ENCODE measurements at regions not wholly inside any gene's neighbourhood (a gene's known extent, or its start where the extent isn't known, plus 50 kb on each side); places are given as distances from the start of the nearest gene placed in this dataset.

DNA sequence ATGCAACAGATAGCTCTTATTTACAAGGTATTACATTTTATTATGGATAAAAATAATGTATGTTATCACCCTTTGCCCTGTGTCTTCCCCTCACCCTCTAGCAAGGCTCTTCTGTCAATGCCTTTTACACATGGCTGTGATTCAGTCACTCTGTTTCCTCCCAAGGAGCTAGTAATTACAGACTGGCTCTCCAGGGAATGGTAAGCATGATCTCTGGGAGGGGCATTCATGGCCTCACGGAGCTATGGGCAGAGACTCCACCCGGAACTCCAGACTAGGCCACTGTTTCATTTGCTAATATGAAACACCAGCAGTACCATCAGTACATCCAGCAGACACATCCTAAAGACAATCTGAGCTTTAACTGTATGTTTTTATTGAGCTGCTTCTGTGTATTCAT, 410.9 kb upstream of the CYRIA start:
- Mint-ChIP-seq H3K27me3 (ENCODE audit: low read depth in 2 of 2) (no peaks in the 10 kb centered on the region), H3K4me1 (no peaks in the 10 kb centered on the region), H3K4me3 (no peak overlapping the region), H3K9me3 (peaks cover 12 to 24% of the 10 kb centered on the region in 2 donors), H3K27ac (no peak overlapping the region), H3K36me3 (no peaks in the 10 kb centered on the region)
- Histone ChIP-seq H3K4me3 (ENCODE audit: low read length) (no peak overlapping the region), H3K9me3 (ENCODE audit: control insufficient read depth, insufficient read depth, low read length) (peaks cover 9% of the 10 kb centered on the region), H3K27me3 (ENCODE audit: control insufficient read depth, insufficient read depth, low read length) (no peaks in the 10 kb centered on the region), H3K27ac (ENCODE audit: low read length) (no peak overlapping the region), H3K4me1 (ENCODE audit: control insufficient read depth, insufficient read depth, low read length) (no peaks in the 10 kb centered on the region), H3K36me3 (ENCODE audit: control insufficient read depth, insufficient read depth, low read length) (no peaks in the 10 kb centered on the region)
- no peak for ATAC-seq
- intact Hi-C loops (cut with micrococcal nuclease): no loop called here
- WGBS (ENCODE audit: insufficient coverage): 87% methylated on average over 2 of the region's 2 CpGs
- DNase-seq: no peak
- TF ChIP-seq, protein P1, sequence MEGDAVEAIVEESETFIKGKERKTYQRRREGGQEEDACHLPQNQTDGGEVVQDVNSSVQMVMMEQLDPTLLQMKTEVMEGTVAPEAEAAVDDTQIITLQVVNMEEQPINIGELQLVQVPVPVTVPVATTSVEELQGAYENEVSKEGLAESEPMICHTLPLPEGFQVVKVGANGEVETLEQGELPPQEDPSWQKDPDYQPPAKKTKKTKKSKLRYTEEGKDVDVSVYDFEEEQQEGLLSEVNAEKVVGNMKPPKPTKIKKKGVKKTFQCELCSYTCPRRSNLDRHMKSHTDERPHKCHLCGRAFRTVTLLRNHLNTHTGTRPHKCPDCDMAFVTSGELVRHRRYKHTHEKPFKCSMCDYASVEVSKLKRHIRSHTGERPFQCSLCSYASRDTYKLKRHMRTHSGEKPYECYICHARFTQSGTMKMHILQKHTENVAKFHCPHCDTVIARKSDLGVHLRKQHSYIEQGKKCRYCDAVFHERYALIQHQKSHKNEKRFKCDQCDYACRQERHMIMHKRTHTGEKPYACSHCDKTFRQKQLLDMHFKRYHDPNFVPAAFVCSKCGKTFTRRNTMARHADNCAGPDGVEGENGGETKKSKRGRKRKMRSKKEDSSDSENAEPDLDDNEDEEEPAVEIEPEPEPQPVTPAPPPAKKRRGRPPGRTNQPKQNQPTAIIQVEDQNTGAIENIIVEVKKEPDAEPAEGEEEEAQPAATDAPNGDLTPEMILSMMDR (IDR thresholded peaks at IDR 0.05): no peak

DNA sequence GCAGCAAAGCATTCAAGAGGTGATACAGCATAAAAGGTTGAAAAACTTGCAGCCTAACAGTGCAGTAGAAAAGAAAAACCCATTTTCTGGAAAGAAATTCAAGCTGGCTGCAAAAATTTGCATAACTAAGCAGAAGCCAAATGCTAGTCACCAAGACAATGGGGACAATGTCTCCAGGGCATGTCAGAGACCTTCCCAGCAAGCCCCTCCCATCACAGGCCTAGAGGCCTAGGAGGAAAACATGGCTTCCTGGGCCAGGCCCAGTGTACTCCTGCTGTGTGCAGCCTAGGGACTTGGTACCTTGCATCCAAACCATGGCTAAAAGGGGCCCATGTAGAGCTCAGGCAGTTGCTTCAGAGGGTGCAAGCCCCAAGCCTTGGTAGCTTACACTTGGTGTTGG, 405.1 kb upstream of the CYRIA start:
- H3K9me3 Mint-ChIP-seq: peaks cover 10 to 12% of the 10 kb centered on the region in 2 donors
- no peaks in the 10 kb centered on the region for H3K27me3 Mint-ChIP-seq (ENCODE audit: low read depth in 2 of 2)
- TF ChIP-seq, protein P1 (IDR thresholded peaks at IDR 0.05): no peak
- H3K27ac Mint-ChIP-seq: no peak overlapping the region
- H3K36me3 ChIP-seq (ENCODE audit: control insufficient read depth, insufficient read depth, low read length): no peaks in the 10 kb centered on the region
- intact Hi-C loops (cut with micrococcal nuclease): no loop called here
- ATAC-seq (no peak), DNase-seq (no peak)
- no peaks in the 10 kb centered on the region for H3K36me3 Mint-ChIP-seq
- H3K9me3 ChIP-seq (ENCODE audit: control insufficient read depth, insufficient read depth, low read length): peaks cover 5% of the 10 kb centered on the region
- no peaks in the 10 kb centered on the region for H3K4me1 ChIP-seq (ENCODE audit: control insufficient read depth, insufficient read depth, low read length)
- no peak overlapping the region for H3K4me3 Mint-ChIP-seq
- no peak overlapping the region for H3K27ac ChIP-seq (ENCODE audit: low read length)
- no peaks in the 10 kb centered on the region for H3K4me1 Mint-ChIP-seq
- no peak overlapping the region for H3K4me3 ChIP-seq (ENCODE audit: low read length)
- H3K27me3 ChIP-seq (ENCODE audit: control insufficient read depth, insufficient read depth, low read length): no peaks in the 10 kb centered on the region

DNA sequence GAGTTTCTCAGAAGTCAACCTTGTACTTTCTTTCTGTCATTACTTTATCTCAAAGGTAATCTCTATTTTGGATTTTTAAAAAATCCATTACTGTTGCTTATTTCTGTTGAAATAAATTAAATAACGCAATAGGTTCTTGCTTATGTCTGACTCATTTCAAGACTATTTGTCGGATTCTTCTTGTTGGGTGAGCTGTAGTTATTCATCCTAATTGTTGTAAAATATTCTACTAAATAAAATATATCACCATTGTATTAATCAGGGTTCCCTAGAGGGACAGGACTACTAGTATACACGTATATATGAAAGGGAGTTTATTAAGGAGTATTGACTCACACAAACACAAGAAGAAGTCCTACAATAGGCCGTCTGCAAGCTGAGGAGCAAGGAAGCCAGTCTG, 403.9 kb upstream of the CYRIA start:
- Histone ChIP-seq H3K36me3 (ENCODE audit: control insufficient read depth, insufficient read depth, low read length) (no peaks in the 10 kb centered on the region), H3K4me1 (ENCODE audit: control insufficient read depth, insufficient read depth, low read length) (no peaks in the 10 kb centered on the region), H3K27me3 (ENCODE audit: control insufficient read depth, insufficient read depth, low read length) (no peaks in the 10 kb centered on the region), H3K4me3 (ENCODE audit: low read length) (no peak overlapping the region), H3K9me3 (ENCODE audit: control insufficient read depth, insufficient read depth, low read length) (peaks cover 5% of the 10 kb centered on the region), H3K27ac (ENCODE audit: low read length) (no peak overlapping the region)
- no peaks in the 10 kb centered on the region for H3K27me3 Mint-ChIP-seq (ENCODE audit: low read depth in 2 of 2)
- H3K27ac Mint-ChIP-seq: no peak overlapping the region
- TF ChIP-seq, protein P1 (IDR thresholded peaks at IDR 0.05): no peak
- WGBS (ENCODE audit: insufficient coverage): 87% methylated on average over 1 of the region's 4 CpGs
- no peaks in the 10 kb centered on the region for H3K4me1 Mint-ChIP-seq
- H3K36me3 Mint-ChIP-seq: no peaks in the 10 kb centered on the region
- intact Hi-C loops (cut with micrococcal nuclease): no loop called here
- no peak overlapping the region for H3K4me3 Mint-ChIP-seq
- ATAC-seq: no peak
- DNase-seq: no peak
- peaks cover 10 to 12% of the 10 kb centered on the region in 2 donors for H3K9me3 Mint-ChIP-seq

DNA sequence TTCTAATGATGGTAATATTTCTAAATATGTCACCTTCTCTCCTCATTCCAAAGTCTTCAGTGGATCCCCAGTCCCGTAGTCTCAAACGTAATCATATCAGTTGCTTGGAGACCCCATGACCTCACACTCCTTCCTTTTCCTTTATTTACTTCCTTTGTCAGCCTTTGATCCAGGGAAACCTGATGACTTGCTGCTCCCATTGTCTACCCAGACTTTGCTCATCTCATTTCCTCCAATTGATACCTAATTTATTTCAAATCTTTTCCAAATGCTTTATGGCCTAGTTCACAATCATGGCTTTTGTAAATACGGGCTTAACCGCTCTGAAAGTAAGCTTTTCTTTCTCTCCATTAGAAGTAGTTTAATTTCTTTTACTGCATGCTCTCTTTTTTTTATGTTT, 402.4 kb upstream of the CYRIA start:
- Mint-ChIP-seq H3K36me3 (no peaks in the 10 kb centered on the region), H3K27ac (no peak overlapping the region), H3K4me3 (no peak overlapping the region), H3K27me3 (ENCODE audit: low read depth in 2 of 2) (no peaks in the 10 kb centered on the region), H3K4me1 (no peaks in the 10 kb centered on the region), H3K9me3 (peaks cover 6 to 8% of the 10 kb centered on the region in 2 donors)
- Histone ChIP-seq H3K4me3 (ENCODE audit: low read length) (no peak overlapping the region), H3K4me1 (ENCODE audit: control insufficient read depth, insufficient read depth, low read length) (no peaks in the 10 kb centered on the region), H3K27me3 (ENCODE audit: control insufficient read depth, insufficient read depth, low read length) (no peaks in the 10 kb centered on the region), H3K9me3 (ENCODE audit: control insufficient read depth, insufficient read depth, low read length) (peaks cover 5% of the 10 kb centered on the region), H3K36me3 (ENCODE audit: control insufficient read depth, insufficient read depth, low read length) (no peaks in the 10 kb centered on the region), H3K27ac (ENCODE audit: low read length) (no peak overlapping the region)
- ATAC-seq: no peak
- no peak for DNase-seq
- intact Hi-C loops (cut with micrococcal nuclease): no loop called here
- WGBS (ENCODE audit: insufficient coverage): 87% methylated on average over 2 of the region's 4 CpGs
- TF ChIP-seq, protein P1 (IDR thresholded peaks at IDR 0.05): no peak
